ENCODE measurements at regions not wholly inside any gene's neighbourhood (a gene's known extent, or its start where the extent isn't known, plus 50 kb on each side); places are given as distances from the start of the nearest gene placed in this dataset.

DNA sequence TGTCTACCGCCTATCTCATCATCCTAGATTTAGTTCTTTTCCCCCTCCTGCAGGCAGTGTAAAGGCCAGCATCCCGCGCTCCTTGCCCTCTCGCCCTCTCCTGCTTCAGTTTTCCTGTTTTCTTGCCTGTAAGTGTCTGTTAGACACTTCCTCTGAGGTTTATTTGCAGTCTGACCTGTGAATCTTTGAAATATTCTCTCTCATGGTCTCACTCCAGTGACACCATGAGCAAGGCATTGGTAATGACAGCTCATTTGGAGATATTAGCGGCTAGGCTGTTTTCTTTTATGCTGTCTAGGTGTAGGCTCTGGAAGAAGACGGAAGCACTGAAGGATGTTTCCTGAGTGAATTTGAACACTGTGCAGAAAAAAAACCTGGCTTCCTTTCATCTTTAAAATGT, 179.6 kb downstream of the KDR start:
- no peak for DNase-seq (ENCODE audit: low read depth)
- TF ChIP-seq, protein P1, sequence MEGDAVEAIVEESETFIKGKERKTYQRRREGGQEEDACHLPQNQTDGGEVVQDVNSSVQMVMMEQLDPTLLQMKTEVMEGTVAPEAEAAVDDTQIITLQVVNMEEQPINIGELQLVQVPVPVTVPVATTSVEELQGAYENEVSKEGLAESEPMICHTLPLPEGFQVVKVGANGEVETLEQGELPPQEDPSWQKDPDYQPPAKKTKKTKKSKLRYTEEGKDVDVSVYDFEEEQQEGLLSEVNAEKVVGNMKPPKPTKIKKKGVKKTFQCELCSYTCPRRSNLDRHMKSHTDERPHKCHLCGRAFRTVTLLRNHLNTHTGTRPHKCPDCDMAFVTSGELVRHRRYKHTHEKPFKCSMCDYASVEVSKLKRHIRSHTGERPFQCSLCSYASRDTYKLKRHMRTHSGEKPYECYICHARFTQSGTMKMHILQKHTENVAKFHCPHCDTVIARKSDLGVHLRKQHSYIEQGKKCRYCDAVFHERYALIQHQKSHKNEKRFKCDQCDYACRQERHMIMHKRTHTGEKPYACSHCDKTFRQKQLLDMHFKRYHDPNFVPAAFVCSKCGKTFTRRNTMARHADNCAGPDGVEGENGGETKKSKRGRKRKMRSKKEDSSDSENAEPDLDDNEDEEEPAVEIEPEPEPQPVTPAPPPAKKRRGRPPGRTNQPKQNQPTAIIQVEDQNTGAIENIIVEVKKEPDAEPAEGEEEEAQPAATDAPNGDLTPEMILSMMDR (conservative IDR thresholded peaks at IDR 0.05; ENCODE audit: low read depth, low read length), result no peak
- no peak overlapping the region for H3K4me3 ChIP-seq (ENCODE audit: low read depth, low read length)

DNA sequence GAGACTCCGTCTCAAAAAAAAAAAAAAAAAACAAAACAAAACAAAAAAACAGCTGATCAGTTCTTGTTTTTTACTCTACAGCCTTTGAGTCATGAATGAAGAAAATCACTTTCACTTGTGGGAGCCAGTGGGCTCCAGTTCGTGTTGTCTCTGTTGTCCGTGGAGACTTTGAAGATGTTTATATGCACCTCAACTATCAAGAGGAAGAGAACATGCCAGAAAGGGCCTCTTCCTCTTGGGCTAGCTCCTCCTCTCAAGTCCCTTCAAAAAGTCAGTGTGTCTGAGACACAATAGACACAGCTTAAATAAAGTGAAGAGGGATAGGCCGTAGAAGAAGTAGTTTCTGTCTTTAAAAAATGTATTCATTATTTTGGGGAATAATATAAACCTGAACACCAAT, 182.7 kb downstream of the KDR start:
- H3K4me3 ChIP-seq (ENCODE audit: low read depth, low read length), result no peak overlapping the region
- DNase-seq (ENCODE audit: low read depth), result no peak
- TF ChIP-seq, protein P1 (conservative IDR thresholded peaks at IDR 0.05; ENCODE audit: low read depth, low read length), result no peak

DNA sequence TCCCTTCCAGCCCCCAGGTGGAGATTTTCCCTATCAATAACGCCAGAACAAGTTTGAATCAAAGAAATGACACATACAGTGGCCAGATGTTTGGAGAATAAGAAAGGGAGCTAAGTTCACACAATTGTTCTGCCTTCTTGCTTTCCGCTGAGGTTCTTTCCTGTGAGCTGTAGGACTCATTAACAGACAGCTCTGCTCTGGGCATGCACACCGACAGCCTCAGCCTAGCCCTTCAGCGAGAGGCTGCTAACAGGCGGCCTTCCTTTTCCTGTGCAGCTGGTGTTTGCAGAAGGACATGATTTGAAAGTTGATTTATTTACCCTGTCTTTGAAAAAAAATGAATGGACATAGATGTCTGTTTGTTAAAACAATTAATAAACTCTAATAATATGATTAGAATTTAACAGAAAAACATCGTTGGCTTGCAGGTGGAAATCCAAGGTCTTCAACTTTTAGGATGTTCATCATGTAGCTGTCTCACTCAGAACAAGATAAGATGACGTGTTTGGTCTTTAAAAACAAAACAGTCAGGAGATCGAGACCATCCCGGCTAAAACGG, 183.3 kb downstream of the KDR start:
- TF ChIP-seq, protein P1 (conservative IDR thresholded peaks at IDR 0.05; ENCODE audit: low read depth, low read length), result no peak
- DNase-seq (ENCODE audit: low read depth), result no peak
- H3K4me3 ChIP-seq (ENCODE audit: low read depth, low read length), result no peak overlapping the region

DNA sequence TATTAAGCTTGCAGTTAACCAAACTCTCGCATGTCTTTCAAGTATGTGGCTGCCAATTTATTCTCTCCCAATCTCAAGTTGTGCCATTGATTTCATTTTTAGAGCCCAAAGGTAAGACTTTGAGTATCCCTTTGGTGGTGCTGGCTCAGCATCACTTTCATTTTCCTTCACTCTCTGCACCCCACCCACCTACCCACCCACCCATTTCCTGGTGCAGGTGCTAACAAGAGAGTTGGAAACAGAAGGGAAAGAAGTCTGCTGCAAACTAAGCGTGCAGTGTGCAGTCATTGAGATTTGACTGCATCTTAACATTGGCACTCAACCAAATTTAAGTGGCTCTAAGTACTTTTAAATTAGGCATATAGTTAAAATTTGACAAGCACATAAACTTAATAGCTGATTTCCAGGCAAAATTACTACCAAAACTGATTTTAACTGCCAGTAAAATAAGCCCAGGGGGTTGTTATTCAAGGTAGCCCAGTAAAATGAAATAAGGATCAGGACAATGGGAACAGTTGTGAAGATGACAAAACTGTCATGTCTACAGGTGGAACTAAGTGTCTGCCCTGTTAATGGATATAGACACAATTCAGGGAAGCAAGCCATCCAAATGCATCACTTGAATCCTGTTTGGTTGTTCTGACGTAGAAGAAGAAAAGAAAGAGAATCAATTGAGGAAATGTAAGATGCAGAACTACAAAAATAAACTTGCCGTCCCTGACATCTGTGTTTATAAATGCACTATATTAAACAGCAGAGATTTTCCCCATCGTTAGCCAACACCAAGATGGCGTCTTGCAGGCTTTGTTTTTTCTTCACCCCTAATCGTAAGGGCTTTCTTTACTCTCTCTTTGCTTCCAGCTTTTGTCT, 184.2 kb downstream of the KDR start:
- DNase-seq (ENCODE audit: low read depth), result no peak
- TF ChIP-seq, protein P1 (conservative IDR thresholded peaks at IDR 0.05; ENCODE audit: low read depth, low read length), result no peak
- no peak overlapping the region for H3K4me3 ChIP-seq (ENCODE audit: low read depth, low read length)

DNA sequence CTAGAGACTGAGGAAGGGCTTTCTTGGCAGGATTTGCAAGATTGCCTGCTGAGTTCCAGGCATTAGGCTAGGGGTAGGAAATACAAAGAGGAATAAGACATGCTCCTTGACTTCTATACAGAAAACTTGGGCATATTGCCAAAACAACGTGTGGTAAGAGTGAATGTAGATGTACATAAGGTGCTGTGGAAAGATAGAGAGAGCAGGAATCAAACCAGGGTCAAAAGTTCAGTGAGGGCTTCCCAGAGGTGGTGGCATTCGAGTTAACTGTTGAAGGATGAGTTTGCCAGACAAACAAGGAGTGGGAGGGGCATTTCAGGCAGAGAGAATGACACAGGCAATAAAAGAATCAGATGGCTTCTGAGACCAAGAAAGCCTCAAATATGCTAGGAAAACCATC, 187.9 kb downstream of the KDR start:
- H3K4me3 ChIP-seq (ENCODE audit: low read depth, low read length), result no peak overlapping the region
- TF ChIP-seq, protein P1 (conservative IDR thresholded peaks at IDR 0.05; ENCODE audit: low read depth, low read length), result no peak
- DNase-seq (ENCODE audit: low read depth), result no peak

DNA sequence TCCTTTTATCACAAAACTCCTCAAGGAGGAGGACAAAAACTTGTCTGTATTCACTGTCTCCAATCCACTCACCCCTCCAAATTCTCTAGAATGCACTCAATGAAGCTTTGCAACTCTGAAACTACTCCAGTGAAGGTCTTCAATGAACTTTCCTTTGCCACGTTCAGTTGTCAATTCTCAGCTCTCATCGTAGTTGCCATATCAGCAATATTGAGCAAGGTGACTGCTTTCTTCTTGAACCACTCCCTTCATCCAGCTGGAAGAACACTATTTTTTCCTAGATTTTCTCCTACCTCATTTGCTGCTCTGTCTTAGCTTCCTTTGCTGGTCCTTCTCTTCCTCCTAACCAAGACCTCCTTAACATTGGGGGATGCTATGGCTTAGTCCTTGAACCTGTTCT, 191.8 kb downstream of the KDR start:
- DNase-seq (ENCODE audit: low read depth), result no peak
- no peak overlapping the region for H3K4me3 ChIP-seq (ENCODE audit: low read depth, low read length)
- TF ChIP-seq, protein P1 (conservative IDR thresholded peaks at IDR 0.05; ENCODE audit: low read depth, low read length), result no peak
